Stimulated activated CD4-positive, alpha-beta T cell treated with anti-CD3 and anti-CD28 coated beads, Interleukin-1b, Interleukin-23, amount 100 ng/mL, for 48 hours (primary cell): ENCODE measurements at regions not wholly inside any gene's neighbourhood (a gene's known extent, or its start where the extent isn't known, plus 50 kb on each side); places are given as distances from the start of the nearest gene placed in this dataset.
"Not testable (repeated sequence)": the region's sequence is repeated elsewhere in the genome, so short reads cannot be mapped to it uniquely, and the experiment has no call there.

Experiments used
- DNase-seq: peaks from one replicate; pipeline ENCODE4 v3.0.0-alpha.2; 2020

- DNase-seq, result no peak
These were observed 1226.0 kb upstream of the SEL1L start for GRCh38 chr14:82759656-82760055.

GRCh38 chr14:82766123-82766522 is 1232.5 kb upstream of the SEL1L start:
- no peak for DNase-seq

DNA sequence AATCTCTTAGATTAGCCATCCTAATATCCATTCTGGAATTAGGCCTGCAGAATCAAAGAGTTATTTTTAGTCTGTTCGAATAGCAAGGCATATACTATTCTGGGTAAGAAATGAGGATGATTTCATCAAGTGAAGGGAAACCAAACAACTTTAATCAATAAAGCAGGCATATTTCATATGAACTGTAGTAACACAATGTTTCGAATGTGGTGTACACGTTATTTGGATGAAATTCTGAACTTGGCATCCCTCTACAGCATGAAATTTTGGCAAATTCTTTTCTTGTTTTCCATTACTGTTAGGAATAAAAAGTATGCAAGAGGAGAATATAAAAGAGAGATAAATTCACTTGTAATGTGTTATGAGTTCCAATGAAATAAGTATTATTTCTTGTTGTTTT is 1233.3 kb upstream of the SEL1L start:
- no peak for DNase-seq

GRCh38 chr14:82776958-82777357 is 1243.3 kb upstream of the SEL1L start:
- DNase-seq, result no peak

DNA sequence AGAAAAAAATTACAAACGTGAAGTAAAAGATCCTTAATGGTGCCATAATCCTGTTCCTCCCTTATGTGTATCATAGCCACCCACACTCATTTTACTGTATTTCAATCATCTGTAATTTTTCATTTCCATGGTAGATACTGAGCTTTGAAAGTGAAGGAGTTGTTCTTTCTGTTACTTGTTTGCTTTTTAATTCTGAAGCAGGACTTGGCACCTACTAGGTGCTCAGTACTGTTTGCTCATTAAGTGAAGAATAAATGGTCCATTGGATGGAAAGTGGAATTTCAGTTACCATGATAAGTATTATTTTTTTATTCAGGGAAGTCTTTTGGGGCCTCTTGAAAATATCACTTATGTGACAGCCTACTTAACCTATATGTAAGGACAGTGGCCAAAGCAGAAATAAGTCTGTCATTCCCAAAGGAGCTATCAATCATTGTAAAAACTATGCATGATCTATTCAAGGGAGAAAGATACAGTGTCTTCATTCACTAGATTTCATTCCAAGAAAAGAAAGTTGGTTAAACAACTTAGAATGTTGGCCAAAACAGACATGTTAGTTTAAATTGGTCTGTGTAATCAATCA is 1244.4 kb upstream of the SEL1L start:
- no peak for DNase-seq

GRCh38 chr14:82778601-82779000 is 1244.9 kb upstream of the SEL1L start:
- no peak for DNase-seq

GRCh38 chr14:82779301-82779700 is 1245.6 kb upstream of the SEL1L start:
- no peak for DNase-seq

GRCh38 chr14:82785756-82786482 is 1252.3 kb upstream of the SEL1L start:
- no peak for DNase-seq

GRCh38 chr14:82786483-82786880 is 1252.8 kb upstream of the SEL1L start:
- DNase-seq, result no peak

DNA sequence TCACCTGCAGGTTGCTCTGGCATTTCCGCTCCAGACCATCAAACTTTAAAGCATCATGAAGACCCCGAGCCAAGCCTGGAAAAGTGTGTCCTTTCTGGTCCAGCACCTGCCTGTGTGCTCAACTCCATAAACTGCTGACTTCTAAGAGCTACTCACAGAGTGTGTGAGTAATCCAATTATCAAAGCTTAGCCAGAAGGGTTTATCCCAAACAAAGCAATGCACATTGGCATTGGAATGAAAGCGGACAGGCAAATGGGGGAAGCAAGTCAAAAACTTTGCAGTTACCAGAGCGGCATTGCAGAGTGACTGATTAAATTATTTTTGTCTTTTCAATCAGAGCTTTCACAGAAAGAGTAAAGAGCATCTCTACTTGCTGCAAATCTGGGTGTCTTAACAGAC is 1262.4 kb upstream of the SEL1L start:
- no peak for DNase-seq

DNA sequence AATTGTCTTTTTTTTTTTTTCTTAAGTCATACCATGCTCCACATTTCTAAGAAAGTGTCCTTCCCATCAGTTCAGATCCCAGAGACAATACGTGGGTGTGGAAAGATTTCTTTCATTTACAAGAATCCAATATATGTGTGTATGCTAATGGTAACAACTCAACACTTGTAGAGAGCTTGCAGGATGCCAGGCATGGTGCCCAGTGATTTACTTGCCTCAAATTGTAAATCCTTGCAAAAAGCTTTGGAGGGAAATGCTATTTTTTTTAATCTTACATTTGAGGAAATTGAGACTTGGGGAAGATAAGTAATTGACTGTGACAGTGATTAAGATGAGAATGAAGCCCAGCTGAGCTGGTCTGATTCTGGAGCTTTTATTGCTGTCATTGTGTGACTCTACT is 1264.6 kb upstream of the SEL1L start:
- no peak for DNase-seq

DNA sequence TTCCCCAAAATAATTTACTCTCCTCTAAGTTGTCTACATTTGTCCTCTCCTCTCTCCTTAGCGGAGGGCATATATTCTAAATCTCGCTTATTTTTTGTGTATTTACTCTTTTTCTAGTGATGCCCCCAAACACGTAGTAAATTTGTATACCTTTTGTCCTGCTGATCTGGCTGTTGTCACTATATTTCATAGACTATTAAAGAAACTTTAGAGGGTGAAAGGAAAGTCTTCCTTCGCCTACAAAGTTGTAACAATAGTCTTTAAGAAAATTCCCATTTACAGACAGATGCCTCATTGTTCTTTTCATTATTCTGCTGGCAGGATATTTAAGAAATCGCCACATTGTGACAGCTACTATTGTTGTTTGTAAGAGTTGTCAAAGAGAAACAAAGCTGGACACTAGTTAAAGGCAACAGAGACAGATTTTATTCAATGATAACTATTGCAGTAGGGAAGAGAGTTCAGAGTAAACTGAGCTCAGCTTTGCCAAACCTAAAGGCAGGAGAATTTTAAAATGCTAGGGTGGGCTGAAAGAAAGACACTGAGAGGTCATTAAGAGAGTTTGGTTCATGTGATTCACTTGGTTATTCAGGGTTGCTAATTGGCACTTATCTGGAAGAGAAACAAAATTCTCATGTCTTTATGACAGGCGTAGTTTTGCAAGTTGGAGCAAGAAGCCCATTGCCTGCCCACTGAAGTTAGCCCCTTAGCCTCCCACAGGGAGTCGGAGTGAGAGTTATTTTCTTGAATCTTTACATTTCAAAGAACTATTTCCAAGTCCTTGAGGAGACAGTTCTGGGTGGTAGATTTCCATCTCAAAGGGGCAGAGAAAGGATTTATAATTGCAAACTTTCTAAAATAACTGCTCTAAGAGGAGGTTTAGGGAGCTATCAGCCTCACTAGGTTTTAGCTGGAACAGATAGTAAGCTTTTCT is 1272.5 kb upstream of the SEL1L start:
- DNase-seq, result no peak

GRCh38 chr14:82811246-82811645 is 1277.6 kb upstream of the SEL1L start:
- no peak for DNase-seq

- not testable (repeated sequence) for DNase-seq
These were observed 1280.7 kb upstream of the SEL1L start for GRCh38 chr14:82814339-82814738.

DNA sequence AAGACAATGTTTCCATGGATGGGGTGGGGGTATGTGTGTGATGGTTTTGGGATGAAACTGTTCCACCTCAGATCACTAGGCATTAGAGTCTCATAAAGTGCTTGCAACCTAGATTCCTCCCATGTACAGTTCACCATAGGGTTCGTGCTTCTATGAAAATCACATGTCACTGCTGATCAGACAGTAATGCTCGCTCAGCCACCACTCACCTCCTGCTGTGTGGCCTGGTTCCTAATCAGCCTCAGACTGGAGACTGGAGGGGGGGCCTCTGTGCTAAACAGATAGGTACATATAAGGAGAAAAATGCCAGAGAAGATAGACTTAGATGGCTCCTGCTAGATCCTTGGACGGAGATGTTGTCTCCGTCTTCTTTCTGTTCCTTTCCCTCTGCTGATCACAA is 1296.9 kb upstream of the SEL1L start:
- DNase-seq, result no peak

DNA sequence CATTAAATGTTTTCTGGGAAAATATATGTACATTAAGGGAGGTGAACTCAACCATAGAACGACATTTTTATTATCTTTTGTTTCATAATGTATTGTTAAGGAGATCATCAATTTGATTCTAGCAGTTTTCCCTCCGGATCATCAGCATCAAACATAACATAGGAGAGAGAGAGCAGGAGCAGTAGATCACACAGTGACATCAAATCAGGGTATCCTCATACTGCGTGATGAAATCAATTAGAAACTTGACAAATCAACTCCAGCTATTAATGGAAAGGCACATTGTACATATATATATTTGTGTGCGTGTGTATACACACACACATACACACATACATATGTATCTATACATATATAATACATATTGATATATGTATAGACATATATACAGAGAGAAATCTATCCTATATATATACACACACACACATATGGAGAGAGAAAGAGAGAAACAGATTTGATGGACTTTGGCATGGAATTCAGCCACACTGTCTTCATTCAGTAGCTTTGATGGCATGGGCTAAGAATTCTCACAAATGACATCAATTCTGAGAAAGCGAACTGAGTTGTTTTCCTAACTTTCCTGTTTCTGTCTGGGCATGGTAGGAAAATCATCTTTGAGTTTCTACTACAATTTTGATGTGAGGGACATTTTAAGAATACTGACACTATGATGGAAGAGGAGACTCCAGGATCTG is 1302.8 kb upstream of the SEL1L start:
- no peak for DNase-seq

DNA sequence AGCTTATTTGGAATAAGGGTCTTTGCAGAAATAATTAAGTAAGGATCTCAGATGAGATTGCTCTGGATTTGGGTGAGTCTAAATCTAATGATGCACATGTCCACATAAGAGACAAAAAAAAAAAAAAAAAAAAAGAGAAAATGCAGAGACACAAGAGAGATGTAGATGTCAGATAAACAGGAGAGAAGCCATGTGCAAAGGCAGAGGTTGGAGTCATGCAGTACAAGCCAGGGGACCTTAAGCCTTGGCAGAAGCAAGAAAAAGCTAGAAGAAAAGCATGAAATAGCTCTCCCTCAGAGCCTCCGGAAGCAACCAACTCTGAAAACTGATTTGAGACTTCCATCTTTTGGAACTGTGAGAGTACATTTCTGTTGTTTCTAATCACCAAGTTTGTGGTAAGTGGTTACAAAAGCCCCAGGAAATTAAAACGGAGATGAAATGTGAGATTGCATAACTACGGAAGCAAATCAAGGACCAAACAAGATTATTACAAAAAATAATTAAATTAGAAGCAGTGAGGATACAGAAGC is 1304.0 kb upstream of the SEL1L start:
- DNase-seq, result no peak

DNA sequence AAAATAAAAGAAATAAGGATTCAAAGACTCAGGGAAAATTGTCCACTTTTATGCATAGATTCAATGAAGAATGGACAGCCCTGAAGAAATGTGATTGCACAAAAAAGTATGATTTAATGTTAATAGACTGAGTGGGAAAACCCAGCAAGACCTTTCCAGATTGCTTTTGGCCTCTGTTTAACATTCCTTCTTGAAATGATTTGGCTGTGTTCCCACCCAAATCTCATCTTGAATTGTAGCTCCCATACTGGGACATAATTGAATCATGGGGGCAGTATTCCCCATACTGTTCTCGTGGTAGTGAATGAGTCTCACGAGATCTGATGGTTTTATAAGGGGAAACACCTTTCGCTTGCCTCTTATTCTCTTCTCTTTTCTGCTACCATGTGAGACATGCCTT is 1316.9 kb upstream of the SEL1L start:
- DNase-seq, result no peak

DNA sequence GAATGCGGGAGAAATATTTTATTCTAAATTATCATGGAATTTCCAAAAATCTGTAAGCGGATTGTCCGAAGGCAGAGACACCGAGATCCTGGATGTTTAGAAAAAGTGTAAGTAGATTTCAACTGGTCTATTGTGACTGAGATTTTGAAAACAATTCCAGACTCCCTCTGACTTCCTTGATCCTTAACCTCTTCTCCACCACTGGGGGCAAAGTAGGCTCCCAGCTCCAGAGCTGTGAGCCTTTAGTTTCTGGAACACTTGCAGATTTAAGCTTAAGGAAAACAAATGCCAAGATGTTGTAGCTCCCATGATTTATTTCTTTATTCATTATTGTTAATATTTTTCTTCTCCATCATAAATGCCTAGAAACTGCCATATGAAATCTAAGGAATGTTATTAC is 1320.5 kb upstream of the SEL1L start:
- no peak for DNase-seq

DNA sequence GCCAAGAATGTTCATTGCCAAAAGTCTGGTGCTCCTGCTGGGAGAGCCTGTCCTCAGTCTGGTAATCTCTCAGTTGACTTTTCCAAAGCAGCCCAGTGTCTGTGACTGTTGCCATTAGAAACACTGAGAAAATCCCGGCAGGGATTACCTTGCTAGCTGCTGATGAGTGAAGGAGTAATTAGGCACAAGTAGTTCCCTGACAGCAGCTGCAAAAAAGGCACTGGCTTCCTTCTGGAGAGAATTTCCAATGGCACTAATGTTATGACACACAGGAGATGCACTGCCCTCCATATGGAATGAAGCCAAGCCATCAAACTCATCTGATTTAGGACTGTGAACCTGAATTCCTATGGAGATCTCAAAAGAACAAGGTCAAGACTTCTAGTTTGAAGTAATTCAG is 1321.2 kb upstream of the SEL1L start:
- no peak for DNase-seq

DNA sequence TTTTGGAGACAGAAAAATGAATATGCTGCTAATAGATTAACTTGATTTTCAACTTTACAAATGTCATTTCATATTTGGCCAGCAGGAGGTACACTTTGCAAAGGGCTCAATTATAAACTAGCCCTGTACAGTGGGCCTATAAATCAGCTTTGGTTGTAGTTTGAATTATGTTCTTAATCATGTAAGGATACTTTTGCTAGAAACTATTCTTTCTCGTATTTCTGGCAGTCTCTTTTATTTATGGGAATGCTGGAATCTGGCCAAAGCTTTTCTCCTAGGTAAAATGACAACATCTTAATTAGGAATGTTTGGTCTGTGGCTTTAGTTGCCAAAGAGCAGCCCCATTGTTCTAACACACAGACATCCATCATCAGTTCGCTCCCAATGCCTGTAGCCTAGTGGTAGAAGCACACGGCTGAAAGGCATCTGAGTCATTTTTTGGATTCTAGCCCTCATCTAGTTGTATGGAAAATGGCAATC is 1322.3 kb upstream of the SEL1L start:
- DNase-seq, result no peak

DNA sequence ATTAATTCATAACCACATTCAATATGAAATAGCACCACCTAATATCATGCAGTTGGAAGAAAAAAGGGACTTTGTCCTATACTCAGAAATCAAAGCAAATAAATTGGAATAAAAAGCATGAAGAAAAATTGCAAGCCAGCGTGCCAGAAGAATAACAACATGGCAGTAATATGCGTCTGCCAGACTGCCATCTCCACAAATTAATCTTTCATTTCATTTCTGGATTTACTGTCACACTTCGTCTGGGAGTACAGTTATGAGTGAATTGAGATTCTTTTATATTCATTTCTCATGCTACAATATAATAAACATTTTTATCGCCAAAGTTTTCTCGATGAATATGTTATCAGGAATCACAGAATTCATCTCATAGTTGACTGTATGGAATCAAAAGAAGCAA is 1327.7 kb upstream of the SEL1L start:
- DNase-seq, result no peak

GRCh38 chr14:82872494-82872893 is 1338.8 kb upstream of the SEL1L start:
- no peak for DNase-seq
